Erythroblast (primary cell): ENCODE measurements at regions not wholly inside any gene's neighbourhood (a gene's known extent, or its start where the extent isn't known, plus 50 kb on each side); places are given as distances from the start of the nearest gene placed in this dataset.

Source experiments
- DNase-seq, 2 experiments: peaks; one replicate each; lab custom pipeline; 2025; lab: John Stamatoyannopoulos, UW
- GATA1 ChIP-seq: IDR thresholded peaks from 2 replicates; pipeline ENCODE4 v1.6.1; 2011; ENCODE audit warnings: low read depth, mild to moderate bottlenecking, control low read depth, low read length, moderate library complexity
- POLR2A ChIP-seq: IDR thresholded peaks from 2 replicates; pipeline ENCODE4 v1.6.1; 2011; ENCODE audit warnings: mild to moderate bottlenecking, low read length

GRCh38 chr6:94535798-94536197 is 1041.5 kb upstream of the MANEA start:
- TF ChIP-seq POLR2A (no peak), GATA1 (no peak)
- no peak for DNase-seq

GRCh38 chr6:94511502-94512088 is 1065.7 kb upstream of the MANEA start:
- no peak for TF ChIP-seq POLR2A
- DNase-seq: no peak

GRCh38 chr6:94510877-94511276 is 1066.5 kb upstream of the MANEA start:
- TF ChIP-seq GATA1 (no peak), POLR2A (no peak)
- no peak for DNase-seq

- peak in 1 of 2 experiments; percentile 0 for DNase-seq
- TF ChIP-seq GATA1 (no peak), POLR2A (no peak)
Observed at GRCh38 chr6:94501516-94501915, 1075.8 kb upstream of the MANEA start.

- no peak for TF ChIP-seq GATA1
- TF ChIP-seq POLR2A: no peak
Observed at GRCh38 chr6:94498099-94498498, 1078.7 kb upstream of the EPHA7 start.

GRCh38 chr6:94494500-94494899 is 1075.1 kb upstream of the EPHA7 start:
- TF ChIP-seq POLR2A: no peak
- TF ChIP-seq GATA1: no peak
- DNase-seq: no peak

More at GRCh38 chr6:94498099-94498498, 1078.7 kb upstream of the EPHA7 start:
- DNase-seq: no peak

GRCh38 chr6:94487371-94487770 is 1068.0 kb upstream of the EPHA7 start:
- DNase-seq: no peak
- TF ChIP-seq GATA1 (no peak), POLR2A (no peak)

- TF ChIP-seq GATA1 (no peak), POLR2A (no peak)
- DNase-seq: no peak
Observed at GRCh38 chr6:94478133-94479005, 1059.0 kb upstream of the EPHA7 start.

- TF ChIP-seq POLR2A (no peak), GATA1 (no peak)
- DNase-seq: no peak
Observed at GRCh38 chr6:94468830-94469229, 1049.5 kb upstream of the EPHA7 start.

GRCh38 chr6:94464018-94464510 is 1044.7 kb upstream of the EPHA7 start:
- no peak for DNase-seq
- TF ChIP-seq GATA1 (no peak), POLR2A (no peak)

- DNase-seq: no peak
- TF ChIP-seq GATA1 (no peak), POLR2A (no peak)
Observed at GRCh38 chr6:94463306-94463705, 1043.9 kb upstream of the EPHA7 start.

- DNase-seq: no peak
- no peak for TF ChIP-seq POLR2A
- no peak for TF ChIP-seq GATA1
Observed at GRCh38 chr6:94462231-94462630, 1042.9 kb upstream of the EPHA7 start.

- TF ChIP-seq GATA1: no peak
- TF ChIP-seq POLR2A: no peak
- DNase-seq: no peak
Observed at GRCh38 chr6:94456266-94456665, 1036.9 kb upstream of the EPHA7 start.

GRCh38 chr6:94454231-94454630 is 1034.9 kb upstream of the EPHA7 start:
- TF ChIP-seq POLR2A (no peak), GATA1 (no peak)
- DNase-seq: no peak
